Right atrium auricular region (tissue), 2 donors: ENCODE measurements at regions not wholly inside any gene's neighbourhood (a gene's known extent, or its start where the extent isn't known, plus 50 kb on each side); places are given as distances from the start of the nearest gene placed in this dataset.

ENCODE experiments used
- DNase-seq: peaks from one replicate; pipeline ENCODE4 v3.0.0-alpha.2; 2019; ENCODE audit warnings: low spot score
- H3K27ac ChIP-seq, 2 donors: fragments of 200-600 bp; sonication (generic); 1 replicate in 1 of 2; 2 replicates in 1 of 2; pipeline ENCODE4 v1.5.1; 2016 to 2019
- H3K27me3 ChIP-seq, 2 donors: fragments of 200-600 bp; sonication (generic); one replicate each; pipeline versions ENCODE4 v1.5.1 to v1.6.0; 2017 to 2019
- H3K36me3 ChIP-seq: fragments of 200-600 bp; sonication (generic); one replicate; pipeline ENCODE4 v1.5.1; 2016
- H3K4me1 ChIP-seq, 2 donors: fragments of 200-600 bp; sonication (generic); one replicate each; pipeline versions ENCODE4 v1.5.1 to v1.6.0; 2017 to 2019
- H3K4me3 ChIP-seq, 2 donors: fragments of 200-600 bp; sonication (generic); 1 replicate in 1 of 2; 2 replicates in 1 of 2; pipeline ENCODE4 v1.5.1; 2017 to 2019; ENCODE audit warnings: mild to moderate bottlenecking in 1 of 2, moderate library complexity in 1 of 2
- H3K9me3 ChIP-seq, 2 donors: fragments of 200-600 bp; sonication (generic); one replicate each; pipeline ENCODE4 v1.5.1; 2019
- CTCF ChIP-seq, 2 donors: fragments of 200-600 bp; sonication (generic); IDR thresholded peaks; one replicate each; pipeline ENCODE4 v1.5.1; 2019; ENCODE audit warnings: antibody characterized with exemption in 2 of 2

DNA sequence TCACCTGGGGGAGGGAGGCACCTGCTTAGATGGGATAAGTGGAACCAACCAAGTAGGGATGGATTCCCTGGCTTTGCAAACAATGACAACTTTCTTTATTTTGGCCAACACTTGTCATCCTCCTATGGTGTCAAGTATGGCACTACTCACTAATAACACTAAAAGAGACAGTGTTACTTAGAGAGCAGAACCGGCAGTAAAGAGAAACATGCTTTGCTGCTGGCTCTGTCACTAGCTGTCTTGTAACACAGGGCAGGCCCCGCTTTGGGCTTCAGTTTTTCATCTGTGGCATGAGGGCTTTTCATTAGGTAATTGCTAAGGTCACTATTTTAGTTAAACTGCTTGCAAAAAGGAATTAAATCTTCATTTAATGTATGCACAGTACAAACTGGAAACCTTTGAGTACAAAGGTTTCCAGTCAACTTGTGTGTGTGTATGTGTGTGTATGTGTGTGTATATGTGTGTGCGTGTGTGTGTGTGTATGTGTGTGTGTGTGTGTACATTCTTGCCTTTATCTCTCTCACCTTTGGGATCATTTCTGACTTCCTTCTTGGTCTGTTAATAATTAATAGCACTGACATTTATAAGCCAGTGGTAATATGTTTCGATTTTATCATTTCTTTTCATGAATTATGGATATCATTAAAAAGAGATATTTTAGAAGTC is 64.7 kb downstream of the BTBD3 start:
- no peak for TF ChIP-seq CTCF (IDR thresholded peaks at IDR 0.05)
- Histone ChIP-seq H3K27ac (no peak overlapping the region), H3K27me3 (no peaks in the 10 kb centered on the region), H3K4me1 (no peaks in the 10 kb centered on the region), H3K36me3 (no peaks in the 10 kb centered on the region), H3K9me3 (no peaks in the 10 kb centered on the region), H3K4me3 (no peak overlapping the region)
- no peak for DNase-seq

DNA sequence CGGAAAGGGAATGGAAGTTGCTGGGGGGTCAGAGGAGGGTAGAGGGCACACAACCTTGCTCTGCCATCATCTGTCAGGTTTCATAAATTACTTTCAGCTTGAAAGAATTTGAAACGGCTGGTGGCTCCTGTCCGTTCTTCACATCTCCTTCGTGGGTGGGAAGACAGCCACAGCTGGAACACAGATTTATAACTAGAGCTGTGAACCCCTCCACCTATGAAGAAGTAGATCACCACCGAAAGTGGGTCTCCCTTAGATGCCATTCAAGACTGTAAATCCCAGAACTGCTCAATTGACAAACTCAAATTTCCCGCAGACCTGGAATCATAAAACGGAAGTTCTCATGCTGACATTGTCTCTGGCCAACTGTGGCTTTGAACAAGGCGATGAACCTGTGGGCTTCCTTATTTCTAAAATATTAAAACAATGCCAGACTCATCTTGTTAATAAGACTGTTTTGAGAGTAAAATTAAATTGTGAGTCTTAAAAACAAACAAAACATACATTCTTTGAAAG is 65.3 kb downstream of the BTBD3 start:
- DNase-seq = no peak
- no peak overlapping the region for H3K4me3 ChIP-seq
- no peak for TF ChIP-seq CTCF (IDR thresholded peaks at IDR 0.05)
- no peak overlapping the region for H3K27ac ChIP-seq
- H3K9me3 ChIP-seq = no peaks in the 10 kb centered on the region
- H3K4me1 ChIP-seq = no peaks in the 10 kb centered on the region
- no peaks in the 10 kb centered on the region for H3K36me3 ChIP-seq
- H3K27me3 ChIP-seq = no peaks in the 10 kb centered on the region

DNA sequence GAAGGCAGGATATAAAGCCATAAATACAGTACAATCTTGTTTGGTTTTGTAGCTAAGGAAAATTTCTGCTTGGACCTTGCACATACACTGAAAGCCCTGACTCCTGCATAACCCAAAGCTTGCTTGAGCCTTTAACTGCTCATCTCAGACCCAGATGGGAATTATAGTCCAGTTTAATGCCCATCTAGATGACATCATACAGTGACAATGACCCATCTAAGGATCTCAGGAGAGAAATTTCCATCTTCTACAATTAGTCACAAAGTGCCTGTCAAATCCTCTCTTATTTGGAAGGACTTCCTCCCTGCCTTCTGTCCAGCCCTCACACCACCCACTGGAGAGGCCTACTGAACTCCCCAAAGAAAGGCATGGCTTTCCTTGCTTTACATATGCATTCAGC is 69.3 kb downstream of the BTBD3 start:
- no peak for TF ChIP-seq CTCF (IDR thresholded peaks at IDR 0.05)
- Histone ChIP-seq H3K4me1 (no peaks in the 10 kb centered on the region), H3K36me3 (no peaks in the 10 kb centered on the region), H3K27ac (no peak overlapping the region), H3K9me3 (no peaks in the 10 kb centered on the region), H3K27me3 (no peaks in the 10 kb centered on the region), H3K4me3 (no peak overlapping the region)
- no peak for DNase-seq

DNA sequence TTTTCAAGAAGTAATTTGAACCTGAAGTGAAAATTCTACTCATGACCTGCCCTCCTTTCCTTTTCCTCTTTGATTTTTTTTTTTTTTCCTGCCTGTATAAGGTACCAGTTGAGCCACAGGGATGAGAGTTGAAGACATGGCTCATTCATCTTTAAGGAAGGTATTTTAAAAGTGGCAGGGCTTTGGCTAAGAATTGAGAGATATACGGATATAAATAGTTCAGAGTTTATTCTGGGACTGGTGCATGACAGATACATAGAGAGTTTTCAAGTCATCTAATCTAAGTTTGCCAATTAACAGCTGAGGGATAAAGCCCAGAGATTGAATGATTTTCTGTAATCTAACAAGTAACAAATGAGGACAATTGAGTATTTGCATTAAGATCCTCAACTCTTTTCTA is 69.8 kb downstream of the BTBD3 start:
- no peak for DNase-seq
- Histone ChIP-seq H3K27ac (no peak overlapping the region), H3K4me3 (no peak overlapping the region), H3K27me3 (no peaks in the 10 kb centered on the region), H3K9me3 (no peaks in the 10 kb centered on the region), H3K4me1 (no peaks in the 10 kb centered on the region), H3K36me3 (no peaks in the 10 kb centered on the region)
- no peak for TF ChIP-seq CTCF (IDR thresholded peaks at IDR 0.05)

- Histone ChIP-seq H3K4me1 (no peaks in the 10 kb centered on the region), H3K36me3 (no peaks in the 10 kb centered on the region), H3K27me3 (no peaks in the 10 kb centered on the region), H3K27ac (no peak overlapping the region), H3K9me3 (no peaks in the 10 kb centered on the region), H3K4me3 (no peak overlapping the region)
- DNase-seq = no peak
- TF ChIP-seq CTCF (IDR thresholded peaks at IDR 0.05) = no peak
Observed at GRCh38 chr20:11989018-11989771, 71.5 kb downstream of the BTBD3 start.
